Left lung (tissue), 4 donors: ENCODE measurements at regions not wholly inside any gene's neighbourhood (a gene's known extent, or its start where the extent isn't known, plus 50 kb on each side); places are given as distances from the start of the nearest gene placed in this dataset.
"Not testable (repeated sequence)": the region's sequence is repeated elsewhere in the genome, so short reads cannot be mapped to it uniquely, and the experiment has no call there.

Experiments
- ATAC-seq: fragments of 200-7000 bp; cut with Tn5 transposase; one replicate; pipeline ENCODE4 v1.9.1; 2020; ENCODE audit warnings: moderate library complexity
- DNase-seq, 4 donors: peaks; one replicate each; pipeline ENCODE4 v3.0.0-alpha.2; 2013 to 2020
- H3K27ac ChIP-seq, 2 donors: fragments of 200-600 bp; sonication (generic) in 1 of 2; one replicate each; pipeline versions ENCODE4 v1.5.0 to v1.8.0; 2020 to 2021
- H3K27me3 ChIP-seq, 2 donors: fragments of 200-600 bp; sonication (generic) in 1 of 2; one replicate each; pipeline versions ENCODE4 v1.5.0 to v1.8.0; 2020 to 2021
- H3K36me3 ChIP-seq, 2 donors: fragments of 200-600 bp; sonication (generic) in 1 of 2; one replicate each; pipeline versions ENCODE4 v1.5.0 to v1.8.0; 2020 to 2021
- H3K4me1 ChIP-seq, 2 donors: fragments of 200-600 bp; one replicate each; pipeline ENCODE4 v1.8.0; 2021
- H3K4me3 ChIP-seq, 2 donors: fragments of 200-600 bp; sonication (generic) in 1 of 2; one replicate each; pipeline versions ENCODE4 v1.5.0 to v1.8.0; 2020 to 2021; ENCODE audit warnings: mild to moderate bottlenecking in 1 of 2
- H3K9me3 ChIP-seq, 2 donors: fragments of 200-600 bp; sonication (generic) in 1 of 2; one replicate each; pipeline versions ENCODE4 v1.5.0 to v1.8.0; 2020 to 2021
- CTCF ChIP-seq, 2 donors: fragments of 200-600 bp; sonication (generic) in 1 of 2; IDR thresholded peaks; one replicate each; pipeline versions ENCODE4 v1.5.0 to v1.8.0; 2021; ENCODE audit warnings: antibody characterized with exemption in 2 of 2
- intact Hi-C, 2 donors: fragments of 100-400 bp; cut with DNase I; formaldehyde crosslinking; loops; one replicate each; pipeline versions ENCODE4 v1.11.2 to v1.14.2; 2022
- donor health status: DM: no; HTN: yes; CAD: no.
- donor health status: DM: no; HTN: no; CAD: no.

- TF ChIP-seq CTCF (IDR thresholded peaks at IDR 0.05), result no peak
- H3K4me1 ChIP-seq, result no peaks in the 10 kb centered on the region
- H3K9me3 ChIP-seq, result no peaks in the 10 kb centered on the region
- ATAC-seq (no peak), DNase-seq (no peak)
- H3K27ac ChIP-seq, result no peak overlapping the region
- no peaks in the 10 kb centered on the region for H3K27me3 ChIP-seq
- no peak overlapping the region for H3K4me3 ChIP-seq
- H3K36me3 ChIP-seq, result no peaks in the 10 kb centered on the region
- intact Hi-C loops, result no loop called here
Measured at GRCh38 chr1:191798178-191798577, 360.1 kb upstream of the RGS18 start.

- no peaks in the 10 kb centered on the region for H3K4me1 ChIP-seq
- H3K27ac ChIP-seq, result no peak overlapping the region
- intact Hi-C loops, result no loop called here
- DNase-seq, result no peak
- no peaks in the 10 kb centered on the region for H3K27me3 ChIP-seq
- no peaks in the 10 kb centered on the region for H3K9me3 ChIP-seq
- ATAC-seq, result no peak
- no peaks in the 10 kb centered on the region for H3K36me3 ChIP-seq
- TF ChIP-seq CTCF (IDR thresholded peaks at IDR 0.05), result no peak
- H3K4me3 ChIP-seq, result no peak overlapping the region
Measured at GRCh38 chr1:191804311-191804710, 354.0 kb upstream of the RGS18 start.

- H3K4me1 ChIP-seq, H3K27me3 ChIP-seq, intact Hi-C loops, H3K4me3 ChIP-seq, H3K36me3 ChIP-seq, H3K27ac ChIP-seq, DNase-seq, ATAC-seq: not testable (repeated sequence)
- H3K9me3 ChIP-seq, result peaks cover 0 to 12% of the 10 kb centered on the region in 2 donors
Measured at GRCh38 chr1:191813593-191813992, 344.7 kb upstream of the RGS18 start.

- no peaks in the 10 kb centered on the region for H3K4me1 ChIP-seq
- H3K4me3 ChIP-seq, result no peak overlapping the region
- H3K27ac ChIP-seq, result no peak overlapping the region
- intact Hi-C loops, result no loop called here
- peaks cover 0 to 11% of the 10 kb centered on the region in 2 donors for H3K9me3 ChIP-seq
- H3K27me3 ChIP-seq, result no peaks in the 10 kb centered on the region
- DNase-seq, result no peak
- no peak for TF ChIP-seq CTCF (IDR thresholded peaks at IDR 0.05)
- no peaks in the 10 kb centered on the region for H3K36me3 ChIP-seq
- ATAC-seq, result no peak
Measured at GRCh38 chr1:191818198-191818597, 340.1 kb upstream of the RGS18 start.

GRCh38 chr1:191831572-191831971, 326.7 kb upstream of the RGS18 start:
- Histone ChIP-seq H3K9me3 (peaks cover 0 to 2% of the 10 kb centered on the region in 2 donors), H3K27me3 (no peaks in the 10 kb centered on the region), H3K36me3 (no peaks in the 10 kb centered on the region), H3K4me1 (no peaks in the 10 kb centered on the region), H3K27ac (no peak overlapping the region), H3K4me3 (no peak overlapping the region)
- no peak for ATAC-seq
- DNase-seq, result no peak
- intact Hi-C loops, result no loop called here
- TF ChIP-seq CTCF (IDR thresholded peaks at IDR 0.05), result no peak

GRCh38 chr1:191839891-191840290, 318.4 kb upstream of the RGS18 start:
- no peak overlapping the region for H3K4me3 ChIP-seq
- no peaks in the 10 kb centered on the region for H3K9me3 ChIP-seq
- no peak for DNase-seq
- H3K4me1 ChIP-seq, result no peaks in the 10 kb centered on the region
- no peaks in the 10 kb centered on the region for H3K27me3 ChIP-seq
- TF ChIP-seq CTCF (IDR thresholded peaks at IDR 0.05), result no peak
- H3K36me3 ChIP-seq, result no peaks in the 10 kb centered on the region
- no peak overlapping the region for H3K27ac ChIP-seq
- no peak for ATAC-seq
- intact Hi-C loops, result no loop called here
